Testis (tissue), 2 donors: ENCODE measurements at regions not wholly inside any gene's neighbourhood (a gene's known extent, or its start where the extent isn't known, plus 50 kb on each side); places are given as distances from the start of the nearest gene placed in this dataset.

ENCODE experiments used
- POLR2A ChIP-seq: fragments of 450-650 bp; IDR thresholded peaks from one replicate; pipeline ENCODE4 v1.6.1; 2017; ENCODE audit warnings: antibody characterized with exemption, mild to moderate bottlenecking, moderate library complexity
- TF ChIP-seq, protein P1 (sequence below), 3 experiments: fragments of 450-650 bp in 2 of 3; fragments of 200-600 bp in 1 of 3; sonication (generic) in 1 of 3; IDR thresholded peaks; one replicate each; pipeline ENCODE4 v1.5.1; 2016 to 2019; ENCODE audit warnings: antibody characterized with exemption in 3 of 3, mild to moderate bottlenecking in 2 of 3, moderate library complexity in 1 of 3

DNA sequence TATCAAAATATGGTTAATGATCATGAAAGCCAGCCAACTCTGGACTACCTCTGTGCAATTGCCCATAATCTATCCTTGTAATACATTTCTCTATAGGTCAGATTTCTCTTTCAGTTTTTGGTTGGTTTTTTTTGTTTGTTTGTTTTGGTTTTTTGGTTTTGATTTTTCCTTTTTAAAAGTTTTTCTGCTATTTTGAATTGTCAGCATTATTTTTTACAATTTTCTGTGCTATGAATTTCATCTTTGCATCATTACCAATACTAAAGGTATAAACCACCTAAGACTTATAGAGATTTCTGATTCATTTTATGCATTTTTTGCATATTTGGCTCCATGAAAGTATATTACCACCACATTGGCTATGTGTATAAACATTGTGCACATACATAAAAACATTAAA lies 799.6 kb downstream of the ADGRL2 start:
- TF ChIP-seq, protein P1, sequence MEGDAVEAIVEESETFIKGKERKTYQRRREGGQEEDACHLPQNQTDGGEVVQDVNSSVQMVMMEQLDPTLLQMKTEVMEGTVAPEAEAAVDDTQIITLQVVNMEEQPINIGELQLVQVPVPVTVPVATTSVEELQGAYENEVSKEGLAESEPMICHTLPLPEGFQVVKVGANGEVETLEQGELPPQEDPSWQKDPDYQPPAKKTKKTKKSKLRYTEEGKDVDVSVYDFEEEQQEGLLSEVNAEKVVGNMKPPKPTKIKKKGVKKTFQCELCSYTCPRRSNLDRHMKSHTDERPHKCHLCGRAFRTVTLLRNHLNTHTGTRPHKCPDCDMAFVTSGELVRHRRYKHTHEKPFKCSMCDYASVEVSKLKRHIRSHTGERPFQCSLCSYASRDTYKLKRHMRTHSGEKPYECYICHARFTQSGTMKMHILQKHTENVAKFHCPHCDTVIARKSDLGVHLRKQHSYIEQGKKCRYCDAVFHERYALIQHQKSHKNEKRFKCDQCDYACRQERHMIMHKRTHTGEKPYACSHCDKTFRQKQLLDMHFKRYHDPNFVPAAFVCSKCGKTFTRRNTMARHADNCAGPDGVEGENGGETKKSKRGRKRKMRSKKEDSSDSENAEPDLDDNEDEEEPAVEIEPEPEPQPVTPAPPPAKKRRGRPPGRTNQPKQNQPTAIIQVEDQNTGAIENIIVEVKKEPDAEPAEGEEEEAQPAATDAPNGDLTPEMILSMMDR (IDR thresholded peaks at IDR 0.05) = no peak
- no peak for TF ChIP-seq POLR2A
